K562 (cell line): ENCODE measurements at regions not wholly inside any gene's neighbourhood (a gene's known extent, or its start where the extent isn't known, plus 50 kb on each side); places are given as distances from the start of the nearest gene placed in this dataset.

ENCODE experiments used
- E2F1 ChIP-seq: sonication (generic); formaldehyde crosslinking; IDR thresholded peaks from 2 replicates; pipeline ENCODE4 v1.8.1; 2023; ENCODE audit warnings: mild to moderate bottlenecking, missing genetic modification reagents, moderate library complexity
- RAD51 ChIP-seq: fragments of 450-650 bp; IDR thresholded peaks from 2 replicates; pipeline ENCODE4 v1.7.1; 2016; ENCODE audit warnings: low read depth, mild to moderate bottlenecking, borderline replicate concordance
- TBL1XR1 ChIP-seq, 2 experiments: IDR thresholded peaks; 2 replicates each; pipeline ENCODE4 v1.6.1; 2012; ENCODE audit warnings: improper control_type of control experiment in 2 of 2, low read length in 2 of 2, mild to moderate bottlenecking in 1 of 2
- TF ChIP-seq, protein P1 (sequence below): fragments of 450-650 bp; IDR thresholded peaks from 2 replicates; pipeline ENCODE4 v1.6.1; 2017; ENCODE audit warnings: antibody characterized with exemption
- TF ChIP-seq, protein P2 (sequence below): fragments of 250-450 bp; sonication (Bioruptor Pico); IDR thresholded peaks from 2 replicates; pipeline ENCODE4 v1.8.0; 2021; ENCODE audit warnings: moderate library complexity, mild to moderate bottlenecking, inconsistent platforms

GRCh38 chr2:226118471-226119429 is 680.9 kb downstream of the IRS1 start (continued):
- TF ChIP-seq, protein P1, sequence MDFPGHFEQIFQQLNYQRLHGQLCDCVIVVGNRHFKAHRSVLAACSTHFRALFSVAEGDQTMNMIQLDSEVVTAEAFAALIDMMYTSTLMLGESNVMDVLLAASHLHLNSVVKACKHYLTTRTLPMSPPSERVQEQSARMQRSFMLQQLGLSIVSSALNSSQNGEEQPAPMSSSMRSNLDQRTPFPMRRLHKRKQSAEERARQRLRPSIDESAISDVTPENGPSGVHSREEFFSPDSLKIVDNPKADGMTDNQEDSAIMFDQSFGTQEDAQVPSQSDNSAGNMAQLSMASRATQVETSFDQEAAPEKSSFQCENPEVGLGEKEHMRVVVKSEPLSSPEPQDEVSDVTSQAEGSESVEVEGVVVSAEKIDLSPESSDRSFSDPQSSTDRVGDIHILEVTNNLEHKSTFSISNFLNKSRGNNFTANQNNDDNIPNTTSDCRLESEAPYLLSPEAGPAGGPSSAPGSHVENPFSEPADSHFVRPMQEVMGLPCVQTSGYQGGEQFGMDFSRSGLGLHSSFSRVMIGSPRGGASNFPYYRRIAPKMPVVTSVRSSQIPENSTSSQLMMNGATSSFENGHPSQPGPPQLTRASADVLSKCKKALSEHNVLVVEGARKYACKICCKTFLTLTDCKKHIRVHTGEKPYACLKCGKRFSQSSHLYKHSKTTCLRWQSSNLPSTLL, result no peak
- TF ChIP-seq E2F1 (CRISPR knock-in tag) (no peak), TBL1XR1 (IDR thresholded peaks at IDR 0.05; ENCODE audit: low read length in 2 of 2) (no peak), RAD51 (no peak)
- TF ChIP-seq, protein P2, sequence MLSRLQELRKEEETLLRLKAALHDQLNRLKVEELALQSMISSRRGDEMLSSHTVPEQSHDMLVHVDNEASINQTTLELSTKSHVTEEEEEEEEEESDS (CRISPR knock-in tag), result no peak
